Ascending aorta (tissue), 2 donors: ENCODE measurements at regions not wholly inside any gene's neighbourhood (a gene's known extent, or its start where the extent isn't known, plus 50 kb on each side); places are given as distances from the start of the nearest gene placed in this dataset.

Experiments used
- DNase-seq, 2 donors: peaks; one replicate each; pipeline ENCODE4 v3.0.0-alpha.2; 2019; ENCODE audit warnings: low spot score in 2 of 2
- H3K27ac ChIP-seq, 2 donors: fragments of 200-600 bp; sonication (generic); one replicate each; pipeline ENCODE4 v1.5.1; 2016 to 2017; ENCODE audit warnings: mild to moderate bottlenecking in 1 of 2
- H3K27me3 ChIP-seq: fragments of 200-600 bp; sonication (generic); one replicate; pipeline ENCODE4 v1.5.1; 2017
- H3K36me3 ChIP-seq, 2 donors: fragments of 200-600 bp; sonication (generic); one replicate each; pipeline ENCODE4 v1.5.1; 2016
- H3K4me1 ChIP-seq, 2 donors: fragments of 200-600 bp; sonication (generic); one replicate each; pipeline ENCODE4 v1.5.1; 2016 to 2017; ENCODE audit warnings: mild to moderate bottlenecking in 1 of 2
- H3K4me3 ChIP-seq, 2 donors: fragments of 200-600 bp; sonication (generic); one replicate each; pipeline ENCODE4 v1.5.1; 2016 to 2017; ENCODE audit warnings: mild to moderate bottlenecking in 1 of 2
- H3K9me3 ChIP-seq, 2 donors: fragments of 200-600 bp; sonication (generic); one replicate each; pipeline ENCODE4 v1.5.1; 2016
- CTCF ChIP-seq, 3 experiments: fragments of 200-600 bp in 2 of 3; fragments of 450-650 bp in 1 of 3; sonication (generic) in 2 of 3; IDR thresholded peaks; one replicate each; pipeline ENCODE4 v1.5.1; 2016 to 2019; ENCODE audit warnings: antibody characterized with exemption in 3 of 3, mild to moderate bottlenecking in 1 of 3, moderate library complexity in 1 of 3
- intact Hi-C: fragments of 100-400 bp; cut with DNase I; formaldehyde crosslinking; loops from one replicate; pipeline ENCODE4 v1.15.1; 2023

- H3K4me3 ChIP-seq, result no peak overlapping the region
- DNase-seq, result no peak
- no peaks in the 10 kb centered on the region for H3K9me3 ChIP-seq
- H3K27me3 ChIP-seq, result no peaks in the 10 kb centered on the region
- intact Hi-C loops, result no loop called here
- no peaks in the 10 kb centered on the region for H3K4me1 ChIP-seq
- H3K27ac ChIP-seq, result no peak overlapping the region
- TF ChIP-seq CTCF (IDR thresholded peaks at IDR 0.05), result no peak
- no peaks in the 10 kb centered on the region for H3K36me3 ChIP-seq
Measured at GRCh38 chr5:164361986-164362385, 856.6 kb downstream of the MAT2B start.

- Histone ChIP-seq H3K9me3 (no peaks in the 10 kb centered on the region), H3K36me3 (no peaks in the 10 kb centered on the region), H3K27me3 (no peaks in the 10 kb centered on the region), H3K4me3 (no peak overlapping the region), H3K4me1 (no peaks in the 10 kb centered on the region), H3K27ac (no peak overlapping the region)
- DNase-seq, result no peak
- no peak for TF ChIP-seq CTCF (IDR thresholded peaks at IDR 0.05)
- intact Hi-C loops, result no loop called here
Measured at GRCh38 chr5:164362835-164363234, 857.4 kb downstream of the MAT2B start.

- no peak overlapping the region for H3K4me3 ChIP-seq
- no peak for TF ChIP-seq CTCF (IDR thresholded peaks at IDR 0.05)
- no peaks in the 10 kb centered on the region for H3K4me1 ChIP-seq
- intact Hi-C loops, result no loop called here
- H3K9me3 ChIP-seq, result no peaks in the 10 kb centered on the region
- H3K36me3 ChIP-seq, result no peaks in the 10 kb centered on the region
- H3K27me3 ChIP-seq, result no peaks in the 10 kb centered on the region
- H3K27ac ChIP-seq, result no peak overlapping the region
- no peak for DNase-seq
Measured at GRCh38 chr5:164364237-164365208, 859.1 kb downstream of the MAT2B start.

- Histone ChIP-seq H3K4me3 (no peak overlapping the region), H3K36me3 (no peaks in the 10 kb centered on the region), H3K27me3 (no peaks in the 10 kb centered on the region), H3K4me1 (no peaks in the 10 kb centered on the region), H3K9me3 (no peaks in the 10 kb centered on the region), H3K27ac (no peak overlapping the region)
- TF ChIP-seq CTCF (IDR thresholded peaks at IDR 0.05), result no peak
- intact Hi-C loops, result no loop called here
- DNase-seq, result no peak
Measured at GRCh38 chr5:164370841-164371240, 865.4 kb downstream of the MAT2B start.

- no peak for DNase-seq
- H3K4me3 ChIP-seq, result no peak overlapping the region
- no peaks in the 10 kb centered on the region for H3K27me3 ChIP-seq
- no peak overlapping the region for H3K27ac ChIP-seq
- no peak for TF ChIP-seq CTCF (IDR thresholded peaks at IDR 0.05)
- H3K9me3 ChIP-seq, result no peaks in the 10 kb centered on the region
- no peaks in the 10 kb centered on the region for H3K36me3 ChIP-seq
- intact Hi-C loops, result no loop called here
- no peaks in the 10 kb centered on the region for H3K4me1 ChIP-seq
Measured at GRCh38 chr5:164372892-164373291, 867.5 kb downstream of the MAT2B start.
